ENCODE measurements at regions not wholly inside any gene's neighbourhood (a gene's known extent, or its start where the extent isn't known, plus 50 kb on each side); places are given as distances from the start of the nearest gene placed in this dataset.

DNA sequence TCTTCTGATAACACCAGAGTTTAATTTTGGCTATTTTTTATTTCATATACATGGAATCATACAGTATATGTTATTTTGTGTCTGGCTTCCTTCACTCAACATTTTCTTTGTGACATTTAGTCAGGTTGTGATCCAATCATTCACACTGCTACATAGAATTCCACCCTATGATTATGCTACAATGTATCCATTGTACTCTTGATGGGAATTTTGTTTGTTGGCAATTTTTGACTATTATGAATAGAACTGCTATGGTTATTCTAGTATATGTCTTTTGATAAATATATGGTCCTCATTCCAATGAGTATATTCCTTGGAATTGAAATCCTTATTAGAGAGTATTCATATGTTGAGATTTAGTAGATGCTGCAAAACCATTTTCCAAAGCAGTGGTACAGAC, 936.4 kb upstream of the CHAC2 start:
- FAIRE-seq (no peak), DNase-seq (ENCODE audit: low read depth in 1 of 2, low spot score in 1 of 2) (no peak), ATAC-seq (no peak)
- ChIA-PET POLR2A (no interaction called here), CTCF (no interaction called here)
- no peak overlapping the region for H3K4me2 ChIP-seq
- no peak overlapping the region for H3K4me3 ChIP-seq
- H3K9me3 ChIP-seq: no peaks in the 10 kb centered on the region; the same call in 2 of the 3 replicates
- no peak overlapping the region for H3K27ac ChIP-seq
- TF ChIP-seq, protein P1, sequence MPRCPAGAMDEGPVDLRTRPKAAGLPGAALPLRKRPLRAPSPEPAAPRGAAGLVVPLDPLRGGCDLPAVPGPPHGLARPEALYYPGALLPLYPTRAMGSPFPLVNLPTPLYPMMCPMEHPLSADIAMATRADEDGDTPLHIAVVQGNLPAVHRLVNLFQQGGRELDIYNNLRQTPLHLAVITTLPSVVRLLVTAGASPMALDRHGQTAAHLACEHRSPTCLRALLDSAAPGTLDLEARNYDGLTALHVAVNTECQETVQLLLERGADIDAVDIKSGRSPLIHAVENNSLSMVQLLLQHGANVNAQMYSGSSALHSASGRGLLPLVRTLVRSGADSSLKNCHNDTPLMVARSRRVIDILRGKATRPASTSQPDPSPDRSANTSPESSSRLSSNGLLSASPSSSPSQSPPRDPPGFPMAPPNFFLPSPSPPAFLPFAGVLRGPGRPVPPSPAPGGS (IDR thresholded peaks at IDR 0.05): no peak
- no peak for TF ChIP-seq PHF8 (IDR thresholded peaks at IDR 0.05; ENCODE audit: borderline replicate concordance, low read depth)
- TF ChIP-seq POLR2AphosphoS2 (conservative IDR thresholded peaks at IDR 0.05; ENCODE audit: low read length): no peak
- no peak for TF ChIP-seq EP300 (IDR thresholded peaks at IDR 0.05)
- TF ChIP-seq, protein P2, sequence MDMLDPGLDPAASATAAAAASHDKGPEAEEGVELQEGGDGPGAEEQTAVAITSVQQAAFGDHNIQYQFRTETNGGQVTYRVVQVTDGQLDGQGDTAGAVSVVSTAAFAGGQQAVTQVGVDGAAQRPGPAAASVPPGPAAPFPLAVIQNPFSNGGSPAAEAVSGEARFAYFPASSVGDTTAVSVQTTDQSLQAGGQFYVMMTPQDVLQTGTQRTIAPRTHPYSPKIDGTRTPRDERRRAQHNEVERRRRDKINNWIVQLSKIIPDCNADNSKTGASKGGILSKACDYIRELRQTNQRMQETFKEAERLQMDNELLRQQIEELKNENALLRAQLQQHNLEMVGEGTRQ (IDR thresholded peaks at IDR 0.05): no peak
- TF ChIP-seq FOSL2 (IDR thresholded peaks at IDR 0.05): no peak
- no peak for TF ChIP-seq FOSL2 (CRISPR knock-in tag; IDR thresholded peaks at IDR 0.05)
- TF ChIP-seq RAD21 (conservative IDR thresholded peaks at IDR 0.05 in 1 of 2, IDR thresholded peaks at IDR 0.05 in 1 of 2): no peak
- TF ChIP-seq HOXB5 (CRISPR knock-in tag; IDR thresholded peaks at IDR 0.05): no peak
- no peak for TF ChIP-seq RFX5 (IDR thresholded peaks at IDR 0.05)
- TF ChIP-seq NFE2L2 (conservative IDR thresholded peaks at IDR 0.05; ENCODE audit: low read length): no peak
- TF ChIP-seq HEYL (CRISPR knock-in tag; IDR thresholded peaks at IDR 0.05): no peak
- TF ChIP-seq RARB (CRISPR knock-in tag; IDR thresholded peaks at IDR 0.05): no peak
- TF ChIP-seq, protein P3, sequence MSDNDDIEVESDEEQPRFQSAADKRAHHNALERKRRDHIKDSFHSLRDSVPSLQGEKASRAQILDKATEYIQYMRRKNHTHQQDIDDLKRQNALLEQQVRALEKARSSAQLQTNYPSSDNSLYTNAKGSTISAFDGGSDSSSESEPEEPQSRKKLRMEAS (IDR thresholded peaks at IDR 0.05): no peak
- TF ChIP-seq, protein P4, sequence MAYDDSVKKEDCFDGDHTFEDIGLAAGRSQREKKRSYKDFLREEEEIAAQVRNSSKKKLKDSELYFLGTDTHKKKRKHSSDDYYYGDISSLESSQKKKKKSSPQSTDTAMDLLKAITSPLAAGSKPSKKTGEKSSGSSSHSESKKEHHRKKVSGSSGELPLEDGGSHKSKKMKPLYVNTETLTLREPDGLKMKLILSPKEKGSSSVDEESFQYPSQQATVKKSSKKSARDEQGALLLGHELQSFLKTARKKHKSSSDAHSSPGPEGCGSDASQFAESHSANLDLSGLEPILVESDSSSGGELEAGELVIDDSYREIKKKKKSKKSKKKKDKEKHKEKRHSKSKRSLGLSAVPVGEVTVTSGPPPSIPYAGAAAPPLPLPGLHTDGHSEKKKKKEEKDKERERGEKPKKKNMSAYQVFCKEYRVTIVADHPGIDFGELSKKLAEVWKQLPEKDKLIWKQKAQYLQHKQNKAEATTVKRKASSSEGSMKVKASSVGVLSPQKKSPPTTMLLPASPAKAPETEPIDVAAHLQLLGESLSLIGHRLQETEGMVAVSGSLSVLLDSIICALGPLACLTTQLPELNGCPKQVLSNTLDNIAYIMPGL (CRISPR knock-in tag; IDR thresholded peaks at IDR 0.05; ENCODE audit: borderline replicate concordance): no peak
- TF ChIP-seq BHLHE40 (IDR thresholded peaks at IDR 0.05; ENCODE audit: low read depth, low read length): no peak
- no peak for TF ChIP-seq HOXA7 (CRISPR knock-in tag; IDR thresholded peaks at IDR 0.05)
- no peaks in the 10 kb centered on the region for H3K4me1 ChIP-seq

DNA sequence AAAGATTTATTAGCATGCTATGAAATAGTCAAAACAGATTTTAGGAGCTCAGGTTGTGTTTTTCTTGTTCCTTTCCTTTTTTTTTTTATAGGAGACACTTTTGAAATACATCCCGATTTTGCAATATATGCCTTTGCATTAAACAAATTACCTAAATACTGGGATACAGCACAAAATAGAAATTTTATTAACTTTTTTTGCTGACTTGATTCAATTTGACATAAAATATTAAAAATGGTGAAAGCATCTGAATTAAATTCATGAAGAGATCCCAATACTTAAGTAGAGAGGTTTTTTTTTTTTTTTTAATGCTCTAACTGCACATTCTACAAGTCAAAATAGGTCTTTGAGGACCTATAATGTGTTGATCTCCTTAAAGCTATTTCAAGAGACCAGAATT, 939.5 kb upstream of the CHAC2 start:
- DNase-seq (ENCODE audit: low read depth in 1 of 2, low spot score in 1 of 2) (no peak), ATAC-seq (no peak), FAIRE-seq (no peak)
- Histone ChIP-seq H3K4me3 (no peak overlapping the region), H3K4me2 (no peak overlapping the region), H3K4me1 (no peaks in the 10 kb centered on the region), H3K9me3 (no peaks in the 10 kb centered on the region; the same call in 2 of the 3 replicates), H3K27ac (no peak overlapping the region)
- TF ChIP-seq JUN (IDR thresholded peaks at IDR 0.05): no peak
- peak; percentile 56 for TF ChIP-seq MAFK (IDR thresholded peaks at IDR 0.05; ENCODE audit: partially characterized antibody)
- ChIA-PET CTCF (no interaction called here), POLR2A (no interaction called here)
- 14% methylated on average over 1 of the region's 1 CpG for WGBS (ENCODE audit: missing lambda C conversion rate)

DNA sequence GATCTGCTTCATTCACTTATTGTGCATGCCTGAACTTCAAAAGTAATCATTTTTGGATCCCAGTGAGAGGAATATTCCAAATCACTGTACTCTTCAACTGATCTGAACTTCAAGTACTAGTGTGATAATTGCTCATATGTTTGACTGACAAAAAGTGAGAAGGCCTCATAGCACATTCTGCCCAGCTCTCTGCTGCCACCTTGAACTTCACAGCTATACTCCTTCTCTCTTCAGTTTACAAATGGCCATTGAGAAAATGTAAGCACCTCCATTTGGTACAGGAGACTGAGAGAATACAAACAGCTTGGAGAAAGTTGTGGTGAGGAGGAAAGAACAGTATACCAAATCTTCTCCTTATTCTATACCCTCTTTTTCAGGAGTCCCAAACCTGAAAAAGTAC, 946.0 kb upstream of the CHAC2 start:
- ATAC-seq (no peak), FAIRE-seq (no peak), DNase-seq (ENCODE audit: low read depth in 1 of 2, low spot score in 1 of 2) (peak in 1 of 2 experiments; percentile 5)
- POLR2A ChIA-PET: no interaction called here
- CTCF ChIA-PET: interaction anchor here (1.1 kb wide), 1 partner anchor 149 kb away, joined by 3 read pairs; no protein-coding TSS in a partner anchor
- H3K4me3 ChIP-seq: no peak overlapping the region
- H3K4me1 ChIP-seq: no peaks in the 10 kb centered on the region
- H3K9me3 ChIP-seq: no peaks in the 10 kb centered on the region
- no peak overlapping the region for H3K27ac ChIP-seq
- no peak overlapping the region for H3K4me2 ChIP-seq
- no peak for TF ChIP-seq FOSB (CRISPR knock-in tag; IDR thresholded peaks at IDR 0.05)
- no peak for TF ChIP-seq NFE2L2 (conservative IDR thresholded peaks at IDR 0.05; ENCODE audit: low read length)
- TF ChIP-seq, protein P3 (IDR thresholded peaks at IDR 0.05): no peak
- TF ChIP-seq, protein P5, sequence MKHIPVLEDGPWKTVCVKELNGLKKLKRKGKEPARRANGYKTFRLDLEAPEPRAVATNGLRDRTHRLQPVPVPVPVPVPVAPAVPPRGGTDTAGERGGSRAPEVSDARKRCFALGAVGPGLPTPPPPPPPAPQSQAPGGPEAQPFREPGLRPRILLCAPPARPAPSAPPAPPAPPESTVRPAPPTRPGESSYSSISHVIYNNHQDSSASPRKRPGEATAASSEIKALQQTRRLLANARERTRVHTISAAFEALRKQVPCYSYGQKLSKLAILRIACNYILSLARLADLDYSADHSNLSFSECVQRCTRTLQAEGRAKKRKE (CRISPR knock-in tag; IDR thresholded peaks at IDR 0.05; ENCODE audit: low read depth): no peak
- no peak for TF ChIP-seq JUN (IDR thresholded peaks at IDR 0.05)
- TF ChIP-seq HOXB13 (CRISPR knock-in tag; IDR thresholded peaks at IDR 0.05; ENCODE audit: low read depth): no peak
- no peak for TF ChIP-seq SMC3 (IDR thresholded peaks at IDR 0.05)
- TF ChIP-seq, protein P2 (IDR thresholded peaks at IDR 0.05): no peak
- no peak for TF ChIP-seq RNF2 (IDR thresholded peaks at IDR 0.05; ENCODE audit: borderline replicate concordance, low read depth)
- TF ChIP-seq, protein P6, sequence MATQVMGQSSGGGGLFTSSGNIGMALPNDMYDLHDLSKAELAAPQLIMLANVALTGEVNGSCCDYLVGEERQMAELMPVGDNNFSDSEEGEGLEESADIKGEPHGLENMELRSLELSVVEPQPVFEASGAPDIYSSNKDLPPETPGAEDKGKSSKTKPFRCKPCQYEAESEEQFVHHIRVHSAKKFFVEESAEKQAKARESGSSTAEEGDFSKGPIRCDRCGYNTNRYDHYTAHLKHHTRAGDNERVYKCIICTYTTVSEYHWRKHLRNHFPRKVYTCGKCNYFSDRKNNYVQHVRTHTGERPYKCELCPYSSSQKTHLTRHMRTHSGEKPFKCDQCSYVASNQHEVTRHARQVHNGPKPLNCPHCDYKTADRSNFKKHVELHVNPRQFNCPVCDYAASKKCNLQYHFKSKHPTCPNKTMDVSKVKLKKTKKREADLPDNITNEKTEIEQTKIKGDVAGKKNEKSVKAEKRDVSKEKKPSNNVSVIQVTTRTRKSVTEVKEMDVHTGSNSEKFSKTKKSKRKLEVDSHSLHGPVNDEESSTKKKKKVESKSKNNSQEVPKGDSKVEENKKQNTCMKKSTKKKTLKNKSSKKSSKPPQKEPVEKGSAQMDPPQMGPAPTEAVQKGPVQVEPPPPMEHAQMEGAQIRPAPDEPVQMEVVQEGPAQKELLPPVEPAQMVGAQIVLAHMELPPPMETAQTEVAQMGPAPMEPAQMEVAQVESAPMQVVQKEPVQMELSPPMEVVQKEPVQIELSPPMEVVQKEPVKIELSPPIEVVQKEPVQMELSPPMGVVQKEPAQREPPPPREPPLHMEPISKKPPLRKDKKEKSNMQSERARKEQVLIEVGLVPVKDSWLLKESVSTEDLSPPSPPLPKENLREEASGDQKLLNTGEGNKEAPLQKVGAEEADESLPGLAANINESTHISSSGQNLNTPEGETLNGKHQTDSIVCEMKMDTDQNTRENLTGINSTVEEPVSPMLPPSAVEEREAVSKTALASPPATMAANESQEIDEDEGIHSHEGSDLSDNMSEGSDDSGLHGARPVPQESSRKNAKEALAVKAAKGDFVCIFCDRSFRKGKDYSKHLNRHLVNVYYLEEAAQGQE (IDR thresholded peaks at IDR 0.05): no peak

Data from A549 (cell line).